MM.1S (cell line): ENCODE measurements at regions not wholly inside any gene's neighbourhood (a gene's known extent, or its start where the extent isn't known, plus 50 kb on each side); places are given as distances from the start of the nearest gene placed in this dataset.

Experiments
- DNase-seq: peaks from one replicate; pipeline ENCODE4 v3.0.0-alpha.2; 2015
- H2AFZ ChIP-seq: fragments of 300-600 bp; sonication (generic); 2 replicates; pipeline ENCODE4 v1.6.0; 2016; ENCODE audit warnings: antibody characterized with exemption, low read length
- H3F3A ChIP-seq: fragments of 300-600 bp; sonication (generic); 2 replicates; pipeline ENCODE4 v1.6.1; 2016; ENCODE audit warnings: mild to moderate bottlenecking, antibody characterized with exemption, low read length, moderate library complexity, mixed read lengths; ENCODE audit not compliant: insufficient read depth
- H3K27ac ChIP-seq: fragments of 300-600 bp; sonication (generic); 2 replicates; pipeline ENCODE4 v1.5.1; 2016; ENCODE audit warnings: mild to moderate bottlenecking, low read length
- H3K27me3 ChIP-seq: fragments of 300-600 bp; sonication (generic); replicated peaks from 2 replicates; pipeline ENCODE4 v1.6.0; 2016; ENCODE audit warnings: low read length; ENCODE audit not compliant: insufficient read depth
- H3K36me3 ChIP-seq: fragments of 300-600 bp; sonication (generic); replicated peaks from 2 replicates; pipeline ENCODE4 v1.6.1; 2016; ENCODE audit warnings: mild to moderate bottlenecking, low read length, mixed read lengths; ENCODE audit not compliant: insufficient read depth
- H3K4me1 ChIP-seq: fragments of 300-600 bp; sonication (generic); 2 replicates; pipeline ENCODE4 v1.6.1; 2016; ENCODE audit warnings: low read length, mixed read lengths
- H3K4me2 ChIP-seq: fragments of 300-600 bp; sonication (generic); 2 replicates; pipeline ENCODE4 v1.6.0; 2016; ENCODE audit warnings: low read depth, low read length
- H3K4me3 ChIP-seq: fragments of 300-600 bp; sonication (generic); 2 replicates; pipeline ENCODE4 v1.5.1; 2016; ENCODE audit warnings: low read length, mixed read lengths
- H3K79me2 ChIP-seq: fragments of 300-600 bp; sonication (generic); 2 replicates; pipeline ENCODE4 v1.6.1; 2016; ENCODE audit warnings: mixed run types, low read length, mixed read lengths
- H3K9ac ChIP-seq: fragments of 300-600 bp; sonication (generic); 2 replicates; pipeline ENCODE4 v1.6.1; 2016; ENCODE audit warnings: low read length, mixed read lengths
- H3K9me2 ChIP-seq: fragments of 300-600 bp; sonication (generic); replicated peaks from 2 replicates; pipeline ENCODE4 v1.6.1; 2016; ENCODE audit warnings: mild to moderate bottlenecking, low read length, mixed read lengths; ENCODE audit not compliant: insufficient read depth
- H3K9me3 ChIP-seq: fragments of 300-600 bp; sonication (generic); replicated peaks from 2 replicates; pipeline ENCODE4 v1.6.1; 2016; ENCODE audit warnings: mild to moderate bottlenecking, low read length, mixed read lengths; ENCODE audit not compliant: insufficient read depth
- H4K20me1 ChIP-seq: fragments of 300-600 bp; sonication (generic); 2 replicates; pipeline ENCODE4 v1.6.1; 2016; ENCODE audit warnings: mild to moderate bottlenecking, low read length, moderate library complexity, mixed read lengths; ENCODE audit not compliant: insufficient read depth
- EZH2 ChIP-seq: fragments of 300-600 bp; sonication (generic); optimal IDR thresholded peaks from 2 replicates; pipeline ENCODE3; 2017; ENCODE audit warnings: low read depth, mild to moderate bottlenecking, antibody characterized with exemption, low read length, mixed read lengths
- EZH2phosphoT487 ChIP-seq: fragments of 300-600 bp; sonication (generic); IDR thresholded peaks from 2 replicates; pipeline ENCODE4 v1.6.1; 2018; ENCODE audit warnings: antibody characterized with exemption, low read length
- TF ChIP-seq, protein P1 (sequence below): fragments of 300-600 bp; sonication (generic); IDR thresholded peaks from 2 replicates; pipeline ENCODE4 v1.5.1; 2016; ENCODE audit warnings: antibody characterized with exemption, low read length, mixed read lengths

DNA sequence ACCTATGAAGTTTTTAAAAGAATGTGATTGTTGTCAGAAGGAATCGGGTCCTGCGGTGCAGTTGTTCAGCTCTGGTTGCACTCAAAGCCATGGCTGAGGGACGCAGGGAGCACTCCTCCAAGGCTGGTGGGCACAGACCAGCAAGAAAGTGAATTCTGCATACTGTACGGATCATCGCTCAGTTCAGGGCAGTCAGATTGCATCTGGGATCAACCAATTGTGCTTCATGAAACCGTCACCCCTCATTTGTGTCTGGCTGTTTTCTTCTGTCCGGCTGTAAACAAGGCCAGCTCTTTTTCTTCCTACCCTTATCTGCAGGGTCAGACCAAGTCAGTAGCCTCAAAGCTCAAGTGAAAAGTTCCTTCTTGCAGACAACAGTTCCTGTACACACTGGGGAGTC, 478.3 kb downstream of the TFAP2A start:
- Histone ChIP-seq H3K4me2 (no peak overlapping the region), H3K27me3 (no peaks in the 10 kb centered on the region), H2AFZ (no peak overlapping the region), H4K20me1 (no peaks in the 10 kb centered on the region), H3K27ac (no peak overlapping the region), H3K9me3 (no peaks in the 10 kb centered on the region), H3K9me2 (no peaks in the 10 kb centered on the region), H3F3A (no peaks in the 10 kb centered on the region), H3K36me3 (no peaks in the 10 kb centered on the region), H3K9ac (no peak overlapping the region), H3K79me2 (no peaks in the 10 kb centered on the region), H3K4me3 (no peak overlapping the region), H3K4me1 (no peaks in the 10 kb centered on the region)
- TF ChIP-seq EZH2 (no peak), EZH2phosphoT487 (no peak)
- TF ChIP-seq, protein P1, sequence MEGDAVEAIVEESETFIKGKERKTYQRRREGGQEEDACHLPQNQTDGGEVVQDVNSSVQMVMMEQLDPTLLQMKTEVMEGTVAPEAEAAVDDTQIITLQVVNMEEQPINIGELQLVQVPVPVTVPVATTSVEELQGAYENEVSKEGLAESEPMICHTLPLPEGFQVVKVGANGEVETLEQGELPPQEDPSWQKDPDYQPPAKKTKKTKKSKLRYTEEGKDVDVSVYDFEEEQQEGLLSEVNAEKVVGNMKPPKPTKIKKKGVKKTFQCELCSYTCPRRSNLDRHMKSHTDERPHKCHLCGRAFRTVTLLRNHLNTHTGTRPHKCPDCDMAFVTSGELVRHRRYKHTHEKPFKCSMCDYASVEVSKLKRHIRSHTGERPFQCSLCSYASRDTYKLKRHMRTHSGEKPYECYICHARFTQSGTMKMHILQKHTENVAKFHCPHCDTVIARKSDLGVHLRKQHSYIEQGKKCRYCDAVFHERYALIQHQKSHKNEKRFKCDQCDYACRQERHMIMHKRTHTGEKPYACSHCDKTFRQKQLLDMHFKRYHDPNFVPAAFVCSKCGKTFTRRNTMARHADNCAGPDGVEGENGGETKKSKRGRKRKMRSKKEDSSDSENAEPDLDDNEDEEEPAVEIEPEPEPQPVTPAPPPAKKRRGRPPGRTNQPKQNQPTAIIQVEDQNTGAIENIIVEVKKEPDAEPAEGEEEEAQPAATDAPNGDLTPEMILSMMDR: no peak
- no peak for DNase-seq

DNA sequence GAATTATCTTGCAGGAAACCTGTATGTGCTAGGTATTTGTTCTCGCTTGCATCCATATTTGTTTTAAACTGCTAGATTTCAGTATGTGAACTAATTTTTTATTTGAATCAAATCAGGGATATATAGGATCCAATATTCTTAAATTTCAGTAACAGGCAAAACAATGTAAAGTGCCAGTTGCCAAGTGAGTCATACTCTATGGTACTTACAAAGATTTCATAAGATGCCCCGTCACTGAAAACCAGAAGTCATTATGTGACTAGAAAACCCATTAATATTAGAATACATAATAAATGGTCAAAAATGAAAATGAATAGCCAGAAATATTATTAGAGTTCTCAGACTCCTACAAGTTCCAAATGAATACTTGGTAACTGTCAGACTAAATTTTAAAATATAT, 481.2 kb downstream of the TFAP2A start:
- no peak overlapping the region for H3K27ac ChIP-seq
- H3K4me2 ChIP-seq: no peak overlapping the region
- no peak overlapping the region for H3K4me3 ChIP-seq
- no peaks in the 10 kb centered on the region for H3K36me3 ChIP-seq
- TF ChIP-seq EZH2 (no peak), EZH2phosphoT487 (no peak)
- TF ChIP-seq, protein P1: no peak
- H3K79me2 ChIP-seq: no peaks in the 10 kb centered on the region
- no peaks in the 10 kb centered on the region for H4K20me1 ChIP-seq
- H3K9me2 ChIP-seq: no peaks in the 10 kb centered on the region
- H3F3A ChIP-seq: no peaks in the 10 kb centered on the region
- no peak overlapping the region for H3K9ac ChIP-seq
- H3K9me3 ChIP-seq: no peaks in the 10 kb centered on the region
- no peaks in the 10 kb centered on the region for H3K4me1 ChIP-seq
- DNase-seq: no peak
- no peaks in the 10 kb centered on the region for H3K27me3 ChIP-seq
- no peak overlapping the region for H2AFZ ChIP-seq

DNA sequence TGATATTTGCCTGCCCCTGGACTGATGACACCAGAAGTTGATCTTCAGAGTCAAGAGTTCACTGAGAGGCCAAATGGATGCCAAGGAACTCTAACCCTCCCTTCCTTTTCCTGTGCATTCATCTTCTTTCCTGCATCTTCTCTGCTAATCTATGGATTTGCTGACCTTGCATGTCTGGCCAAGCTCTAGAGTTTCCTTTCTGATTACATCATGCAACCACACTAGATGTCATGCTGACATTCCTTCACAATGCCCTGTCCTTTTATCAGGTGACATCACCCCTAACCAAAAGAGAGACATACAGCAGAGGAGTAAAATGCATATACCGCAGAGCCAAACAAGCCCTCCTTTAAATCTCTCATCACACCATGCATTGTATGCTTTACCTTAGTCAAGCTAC, 487.6 kb downstream of the TFAP2A start:
- no peak for DNase-seq
- no peak overlapping the region for H3K4me2 ChIP-seq
- no peaks in the 10 kb centered on the region for H3K9me3 ChIP-seq
- no peak overlapping the region for H3K9ac ChIP-seq
- no peaks in the 10 kb centered on the region for H3K79me2 ChIP-seq
- H3F3A ChIP-seq: no peaks in the 10 kb centered on the region
- H3K9me2 ChIP-seq: no peaks in the 10 kb centered on the region
- TF ChIP-seq EZH2 (no peak), EZH2phosphoT487 (no peak)
- TF ChIP-seq, protein P1: no peak
- no peaks in the 10 kb centered on the region for H3K27me3 ChIP-seq
- no peaks in the 10 kb centered on the region for H4K20me1 ChIP-seq
- H2AFZ ChIP-seq: no peak overlapping the region
- no peaks in the 10 kb centered on the region for H3K4me1 ChIP-seq
- no peak overlapping the region for H3K4me3 ChIP-seq
- no peak overlapping the region for H3K27ac ChIP-seq
- H3K36me3 ChIP-seq: no peaks in the 10 kb centered on the region
